C4-2B (cell line): ENCODE measurements at regions not wholly inside any gene's neighbourhood (a gene's known extent, or its start where the extent isn't known, plus 50 kb on each side); places are given as distances from the start of the nearest gene placed in this dataset.

Source experiments
- CTCF ChIP-seq: fragments of 450-650 bp; conservative IDR thresholded peaks from 2 replicates; pipeline ENCODE4 v1.5.1; 2017; ENCODE audit warnings: mild to moderate bottlenecking
- ZFX ChIP-seq: fragments of 450-650 bp; IDR thresholded peaks from 2 replicates; pipeline ENCODE4 v1.6.1; 2017

DNA sequence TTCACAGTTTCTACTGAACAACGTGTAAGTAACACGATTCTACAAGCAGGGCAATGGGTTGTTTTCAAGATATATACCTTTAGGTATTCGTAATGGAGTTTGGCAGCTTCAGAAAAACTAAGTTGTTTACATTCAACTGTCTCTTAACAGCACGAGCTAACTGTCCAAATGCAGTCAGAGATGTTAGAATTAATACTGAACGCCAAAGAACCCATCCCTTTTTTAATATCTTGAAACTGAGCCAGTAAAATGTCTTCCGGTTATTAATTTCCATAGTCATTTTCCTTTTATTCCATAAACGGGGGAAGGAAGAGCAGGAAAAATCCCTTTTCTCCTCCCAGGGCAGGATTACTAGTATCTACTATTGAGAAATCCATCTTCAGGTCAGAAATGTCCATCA is 129.0 kb upstream of the THBS1 start:
- TF ChIP-seq CTCF (no peak), ZFX (no peak)
